ENCODE measurements at regions not wholly inside any gene's neighbourhood (a gene's known extent, or its start where the extent isn't known, plus 50 kb on each side); places are given as distances from the start of the nearest gene placed in this dataset.
"Not testable (repeated sequence)": the region's sequence is repeated elsewhere in the genome, so short reads cannot be mapped to it uniquely, and the experiment has no call there.

DNA sequence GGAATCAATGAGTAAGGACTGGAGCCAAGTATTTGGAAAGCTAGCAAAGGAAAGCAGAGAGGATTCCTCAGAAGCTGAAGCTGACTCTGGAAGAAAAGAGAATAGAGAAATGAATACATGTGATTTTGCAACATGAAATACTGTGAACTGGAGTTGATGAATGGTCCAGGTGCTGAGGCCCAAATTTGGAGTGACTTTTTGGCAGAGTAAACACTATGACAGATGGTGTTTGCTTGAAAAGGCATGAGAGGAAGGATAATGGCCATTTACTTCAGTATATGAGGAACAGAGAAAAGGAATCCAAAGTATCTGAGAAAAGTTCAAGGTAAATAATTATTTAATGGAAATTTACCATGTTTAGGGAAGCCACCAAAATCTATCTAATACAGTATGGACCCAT is 236.7 kb downstream of the SLITRK2 start:
- no peaks in the 10 kb centered on the region for H3K36me3 Mint-ChIP-seq
- no peak overlapping the region for H3K27ac Mint-ChIP-seq
- H3K4me3 Mint-ChIP-seq: no peak overlapping the region
- no peak for DNase-seq
- H3K27me3 Mint-ChIP-seq (ENCODE audit: low read depth in 3 of 3): peaks cover 0 to 2% (median 0%) of the 10 kb centered on the region in 3 donors
- H3K4me1 Mint-ChIP-seq: no peaks in the 10 kb centered on the region
- H3K9me3 Mint-ChIP-seq: peaks cover 0 to 6% (median 2%) of the 10 kb centered on the region in 6 donors

DNA sequence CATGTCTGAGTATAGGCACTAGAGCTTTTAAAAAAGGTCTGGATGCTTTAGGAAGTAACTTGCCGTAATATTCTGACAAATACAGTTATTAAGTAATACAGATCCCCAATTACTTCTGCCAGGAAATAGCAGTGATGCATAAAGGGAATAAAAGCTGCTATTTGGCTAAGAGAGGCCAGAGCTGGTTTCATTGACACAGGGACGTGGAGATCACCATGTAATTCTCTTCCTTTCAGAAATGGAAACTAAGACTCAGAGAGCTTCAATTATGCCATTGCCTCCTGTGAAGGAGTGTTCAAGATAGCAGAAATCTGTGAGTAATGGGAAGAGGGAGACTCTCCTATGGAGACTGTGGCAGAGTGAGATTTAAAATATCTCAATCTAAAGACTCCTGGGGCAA is 238.1 kb downstream of the SLITRK2 start:
- H3K4me1 Mint-ChIP-seq: no peaks in the 10 kb centered on the region
- H3K9me3 Mint-ChIP-seq: peaks cover 0 to 6% (median 2%) of the 10 kb centered on the region in 6 donors
- peaks cover 0 to 3% (median 0%) of the 10 kb centered on the region in 3 donors for H3K27me3 Mint-ChIP-seq (ENCODE audit: low read depth in 3 of 3)
- no peak for DNase-seq
- H3K27ac Mint-ChIP-seq: no peak overlapping the region
- H3K36me3 Mint-ChIP-seq: no peaks in the 10 kb centered on the region
- H3K4me3 Mint-ChIP-seq: no peak overlapping the region

DNA sequence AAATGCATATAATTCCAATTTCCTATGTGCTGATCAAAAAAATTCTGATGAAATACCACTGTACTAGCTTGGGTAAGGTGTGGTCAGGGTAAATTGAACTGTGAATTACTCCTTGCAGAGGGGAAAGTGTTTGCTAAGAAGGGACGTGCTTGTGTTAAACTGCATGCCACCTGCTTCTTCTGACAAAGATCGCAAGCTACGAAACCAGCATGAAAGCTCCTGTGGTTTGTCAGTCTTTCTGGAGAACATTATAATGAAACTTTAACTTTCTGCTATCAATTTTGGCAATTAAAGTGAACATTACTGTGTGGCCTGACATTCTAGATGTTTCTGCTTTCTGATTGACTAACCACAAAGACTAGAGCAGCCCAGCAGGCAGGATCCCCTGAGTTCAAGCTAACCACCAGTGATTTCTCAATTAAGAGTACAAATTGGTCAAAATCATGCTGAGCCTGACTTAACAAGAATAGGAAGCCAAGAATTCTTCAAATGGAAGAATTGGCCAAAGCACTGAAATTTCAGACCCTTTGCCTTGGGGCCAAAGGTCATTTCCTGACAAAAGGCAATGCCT is 239.0 kb downstream of the SLITRK2 start:
- Mint-ChIP-seq H3K9me3 (peaks cover 0 to 6% (median 2%) of the 10 kb centered on the region in 6 donors), H3K27ac (no peak overlapping the region), H3K4me1 (no peaks in the 10 kb centered on the region), H3K36me3 (no peaks in the 10 kb centered on the region), H3K27me3 (ENCODE audit: low read depth in 3 of 3) (peaks cover 0 to 3% (median 0%) of the 10 kb centered on the region in 3 donors), H3K4me3 (no peak overlapping the region)
- no peak for DNase-seq

DNA sequence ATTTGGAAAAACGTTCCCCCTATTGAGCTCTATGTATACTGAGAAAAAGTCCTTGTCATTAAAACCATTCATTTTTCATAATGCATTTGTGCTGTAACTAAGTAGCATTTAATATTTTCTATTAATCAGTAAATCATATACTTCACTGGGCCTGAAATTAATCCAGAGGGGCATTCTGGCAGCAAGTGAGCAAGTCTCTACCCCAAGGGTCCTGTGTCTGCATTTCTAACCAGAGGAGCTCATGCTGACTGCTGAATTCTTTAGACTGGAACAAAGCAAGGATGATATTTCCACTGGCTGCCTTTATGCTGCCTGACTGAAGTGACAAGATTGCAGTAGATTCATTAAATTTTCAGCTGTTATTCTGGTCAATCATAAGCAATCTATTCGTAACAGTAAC is 246.5 kb downstream of the SLITRK2 start:
- no peaks in the 10 kb centered on the region for H3K4me1 Mint-ChIP-seq
- no peak overlapping the region for H3K4me3 Mint-ChIP-seq
- no peak overlapping the region for H3K27ac Mint-ChIP-seq
- peaks cover 2 to 5% (median 2%) of the 10 kb centered on the region in 3 donors for H3K27me3 Mint-ChIP-seq (ENCODE audit: low read depth in 3 of 3)
- peaks cover 0 to 4% (median 0%) of the 10 kb centered on the region in 6 donors for H3K9me3 Mint-ChIP-seq
- no peak for DNase-seq
- no peaks in the 10 kb centered on the region for H3K36me3 Mint-ChIP-seq

DNA sequence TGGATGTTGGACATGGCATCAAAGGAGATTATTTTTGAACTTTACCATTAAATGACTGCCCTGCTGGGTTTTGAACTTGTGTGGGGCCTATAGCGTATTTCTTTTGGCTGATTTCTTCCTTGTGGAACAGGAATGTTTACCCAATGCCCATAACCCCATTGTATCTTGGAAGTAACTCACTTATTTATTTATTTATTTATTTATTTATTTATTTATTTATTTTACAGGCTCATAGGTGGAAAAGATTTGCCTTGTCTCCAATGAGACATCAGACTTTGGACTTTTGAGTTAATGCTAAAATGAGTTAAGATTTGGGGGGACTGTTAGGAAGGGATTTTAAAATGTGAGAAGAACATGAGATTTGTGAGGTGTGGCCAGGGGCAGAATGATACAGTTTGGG is 273.1 kb downstream of the SLITRK2 start:
- H3K9me3 Mint-ChIP-seq: peaks cover 0 to 4% (median 0%) of the 10 kb centered on the region in 6 donors
- peaks cover 0 to 2% (median 1%) of the 10 kb centered on the region in 3 donors for H3K27me3 Mint-ChIP-seq (ENCODE audit: low read depth in 3 of 3)
- DNase-seq: no peak
- no peaks in the 10 kb centered on the region for H3K36me3 Mint-ChIP-seq
- no peak overlapping the region for H3K4me3 Mint-ChIP-seq
- H3K27ac Mint-ChIP-seq: no peak overlapping the region
- H3K4me1 Mint-ChIP-seq: no peaks in the 10 kb centered on the region

DNA sequence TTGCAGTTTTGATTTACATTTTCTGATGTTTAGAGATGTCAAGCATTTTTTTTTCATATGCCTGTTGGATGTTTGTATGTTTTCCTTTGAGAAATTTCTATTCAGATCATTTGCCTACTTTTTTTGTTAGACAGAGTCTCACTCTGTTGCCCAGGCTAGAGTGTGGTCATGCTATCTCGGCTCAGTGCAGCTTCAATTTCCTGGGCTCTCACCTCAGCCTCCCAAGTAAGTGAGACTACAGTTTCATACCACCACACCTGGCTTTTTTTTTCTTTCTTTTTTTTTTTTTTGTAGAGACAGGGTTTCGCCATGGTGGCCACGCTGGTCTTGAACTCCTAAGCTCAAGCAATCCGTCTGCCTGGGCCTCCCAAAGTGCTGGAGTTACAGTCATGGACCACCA is 291.7 kb downstream of the SLITRK2 start:
- H3K4me3 Mint-ChIP-seq: no peak overlapping the region
- H3K36me3 Mint-ChIP-seq: peaks cover 0 to 5% (median 0%) of the 10 kb centered on the region in 3 donors
- no peak overlapping the region for H3K27ac Mint-ChIP-seq
- H3K9me3 Mint-ChIP-seq: peaks cover 1 to 9% (median 4%) of the 10 kb centered on the region in 6 donors
- no peaks in the 10 kb centered on the region for H3K27me3 Mint-ChIP-seq (ENCODE audit: low read depth in 3 of 3)
- DNase-seq: no peak
- no peaks in the 10 kb centered on the region for H3K4me1 Mint-ChIP-seq

DNA sequence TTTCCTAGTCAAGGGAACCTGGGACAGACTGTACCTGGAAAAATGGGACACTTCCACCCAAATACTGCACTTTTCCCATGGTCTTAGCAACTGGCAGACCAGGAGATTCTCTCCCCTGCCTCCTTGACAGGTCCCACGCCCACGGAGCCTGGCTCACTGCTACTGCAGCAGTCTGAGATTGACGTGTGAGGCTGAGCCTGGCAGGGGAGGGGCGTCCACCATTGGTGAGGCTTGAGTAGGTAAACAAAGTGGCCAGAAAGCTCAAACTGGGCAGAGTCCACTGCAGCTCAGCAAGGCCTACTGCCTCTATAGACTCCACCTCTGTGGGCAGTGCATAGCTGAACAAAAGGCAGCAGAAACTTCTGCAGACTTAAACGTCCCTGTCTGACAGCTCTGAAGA is 301.4 kb downstream of the SLITRK2 start:
- H3K27me3 Mint-ChIP-seq (ENCODE audit: low read depth in 3 of 3); H3K4me3 Mint-ChIP-seq; H3K27ac Mint-ChIP-seq; DNase-seq; H3K4me1 Mint-ChIP-seq; H3K36me3 Mint-ChIP-seq: not testable (repeated sequence)
- H3K9me3 Mint-ChIP-seq: peaks cover 0 to 16% (median 4%) of the 10 kb centered on the region in 6 donors

DNA sequence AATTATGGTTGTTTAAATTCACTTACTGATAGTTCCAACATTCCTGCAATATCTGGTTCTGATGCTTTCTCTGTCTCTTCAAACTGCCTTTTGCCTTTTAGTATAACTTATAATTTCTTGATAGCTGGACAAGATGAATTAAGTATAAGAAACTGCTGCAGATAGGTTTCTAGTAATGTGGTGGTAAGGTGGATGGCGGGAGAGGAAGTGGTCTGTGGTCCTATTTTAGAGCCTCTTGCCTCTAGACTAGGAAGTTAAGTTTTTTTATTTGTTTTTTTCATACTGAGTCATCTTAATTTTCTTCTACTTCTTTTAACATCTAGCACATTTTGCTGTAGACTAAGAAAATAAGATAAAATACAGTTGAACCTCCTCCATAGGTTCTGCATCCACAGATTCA is 310.0 kb downstream of the SLITRK2 start:
- Mint-ChIP-seq H3K36me3 (no peaks in the 10 kb centered on the region), H3K9me3 (no peaks in the 10 kb centered on the region), H3K4me3 (no peak overlapping the region), H3K27me3 (ENCODE audit: low read depth in 3 of 3) (peaks cover 0 to 3% (median 0%) of the 10 kb centered on the region in 3 donors), H3K27ac (no peak overlapping the region), H3K4me1 (peaks cover 0 to 3% of the 10 kb centered on the region in 2 donors)
- no peak for DNase-seq

DNA sequence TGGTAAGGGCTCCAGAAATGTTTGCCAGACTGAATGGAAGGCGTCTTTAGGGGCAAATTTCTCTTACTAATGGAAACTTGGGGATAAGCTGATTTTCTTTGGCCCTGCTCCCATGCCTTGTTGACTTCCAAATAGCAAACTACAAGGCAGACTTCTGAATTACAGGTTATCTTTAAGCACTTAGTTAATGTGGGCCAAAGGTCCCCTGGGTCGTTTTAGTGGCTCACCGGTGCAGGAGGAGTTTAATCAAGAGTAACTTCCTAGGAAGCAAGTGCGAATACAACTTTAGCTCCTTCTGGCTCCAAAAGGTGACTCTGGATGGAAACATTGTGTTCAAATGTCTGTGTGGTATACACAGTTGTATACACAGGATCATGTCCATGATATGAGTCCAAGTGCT is 323.6 kb downstream of the SLITRK2 start:
- Mint-ChIP-seq H3K27me3 (ENCODE audit: low read depth in 3 of 3) (peaks cover 0 to 2% (median 1%) of the 10 kb centered on the region in 3 donors), H3K27ac (no peak overlapping the region), H3K4me3 (no peak overlapping the region)

DNA sequence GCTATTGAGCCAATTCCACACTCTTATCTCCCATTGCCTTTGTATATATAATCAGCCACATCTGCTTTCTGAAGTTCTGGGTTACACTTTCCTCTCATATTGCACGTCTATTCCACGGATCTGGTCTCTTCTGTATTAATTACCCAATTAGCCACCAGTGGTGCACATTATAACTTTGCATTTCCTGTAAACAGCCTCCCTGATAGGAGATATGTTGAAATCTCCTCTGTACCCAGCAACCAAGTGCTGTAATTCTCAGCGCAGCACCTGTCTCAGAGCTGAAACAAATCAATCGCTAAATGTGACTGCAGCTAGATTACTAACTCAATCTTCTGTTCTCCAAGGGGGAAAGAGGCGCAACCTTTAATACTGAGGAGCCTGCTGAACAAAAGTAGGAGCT is 326.4 kb downstream of the SLITRK2 start:
- no peak overlapping the region for H3K27ac Mint-ChIP-seq
- no peaks in the 10 kb centered on the region for H3K36me3 Mint-ChIP-seq
- H3K4me1 Mint-ChIP-seq: no peaks in the 10 kb centered on the region
- H3K4me3 Mint-ChIP-seq: no peak overlapping the region
- H3K9me3 Mint-ChIP-seq: peaks cover 0 to 4% (median 0%) of the 10 kb centered on the region in 6 donors
- H3K27me3 Mint-ChIP-seq (ENCODE audit: low read depth in 3 of 3): peaks cover 0 to 2% (median 1%) of the 10 kb centered on the region in 3 donors
- no peak for DNase-seq

More for the DNA sequence above, 323.6 kb downstream of the SLITRK2 start:
- no peaks in the 10 kb centered on the region for H3K4me1 Mint-ChIP-seq
- H3K9me3 Mint-ChIP-seq: peaks cover 0 to 3% (median 0%) of the 10 kb centered on the region in 6 donors
- no peak for DNase-seq
- no peaks in the 10 kb centered on the region for H3K36me3 Mint-ChIP-seq

DNA sequence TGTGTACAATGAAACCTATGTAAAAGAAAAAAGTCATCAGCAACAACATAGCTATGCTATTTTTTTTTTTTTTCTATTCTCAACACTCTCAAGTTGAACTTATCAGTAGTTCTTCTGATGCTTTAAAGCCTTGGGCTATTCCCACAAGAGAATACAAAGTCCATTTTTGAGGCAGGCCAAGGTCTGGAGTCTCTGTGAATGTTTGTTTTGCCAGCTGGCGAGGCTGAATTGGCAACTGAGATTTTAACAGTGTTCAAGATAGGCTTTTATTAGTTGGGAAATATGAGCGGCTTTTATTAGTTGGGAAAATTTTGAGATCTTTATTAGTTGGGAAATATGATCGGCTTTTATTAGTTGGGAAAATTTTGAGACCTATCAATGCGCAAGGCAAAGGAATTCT is 336.6 kb downstream of the SLITRK2 start:
- Mint-ChIP-seq H3K36me3 (no peaks in the 10 kb centered on the region), H3K4me1 (no peaks in the 10 kb centered on the region), H3K27me3 (ENCODE audit: low read depth in 3 of 3) (peaks cover 0 to 2% (median 0%) of the 10 kb centered on the region in 3 donors), H3K9me3 (peaks cover 0 to 3% (median 0%) of the 10 kb centered on the region in 6 donors), H3K27ac (no peak overlapping the region), H3K4me3 (no peak overlapping the region)
- DNase-seq: no peak

DNA sequence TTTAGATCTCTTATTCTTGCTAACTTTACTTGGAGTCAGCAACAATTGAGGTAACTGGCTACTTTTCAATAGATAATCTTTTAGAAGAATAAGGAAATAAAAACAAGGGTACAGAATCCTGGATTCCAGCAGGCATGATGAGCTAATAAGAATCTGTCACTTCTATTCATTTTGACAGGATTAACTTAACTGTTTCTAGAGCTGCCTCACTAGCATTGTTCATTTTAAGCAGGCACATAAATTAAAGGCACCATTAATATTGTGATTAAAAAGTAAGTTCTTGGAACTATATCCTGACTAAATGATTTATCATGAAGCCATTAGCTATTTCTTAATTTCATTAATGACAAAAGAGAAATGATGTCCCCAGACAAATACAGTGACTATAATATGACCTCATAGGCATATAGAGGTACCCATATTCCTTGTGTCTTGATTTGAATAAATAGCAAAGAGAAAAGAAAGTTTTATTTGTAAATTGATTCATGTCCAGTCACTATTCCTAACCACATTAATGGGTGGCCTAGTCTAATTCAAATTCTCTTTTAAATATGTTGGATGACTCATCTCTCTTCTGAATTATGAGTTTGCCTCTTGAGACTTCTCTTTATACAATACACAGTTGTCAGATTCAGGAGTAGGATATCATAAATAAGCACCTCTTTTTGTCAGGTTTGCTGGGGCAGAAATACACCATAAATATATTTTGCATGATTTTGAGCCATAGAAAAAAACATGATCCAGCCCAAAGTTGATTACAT is 343.0 kb downstream of the SLITRK2 start:
- DNase-seq: no peak
- Mint-ChIP-seq H3K36me3 (no peaks in the 10 kb centered on the region), H3K27me3 (ENCODE audit: low read depth in 3 of 3) (peaks cover 0 to 5% (median 2%) of the 10 kb centered on the region in 3 donors), H3K27ac (no peak overlapping the region), H3K4me3 (no peak overlapping the region), H3K9me3 (peaks cover 0 to 7% (median 3%) of the 10 kb centered on the region in 6 donors), H3K4me1 (no peaks in the 10 kb centered on the region)

DNA sequence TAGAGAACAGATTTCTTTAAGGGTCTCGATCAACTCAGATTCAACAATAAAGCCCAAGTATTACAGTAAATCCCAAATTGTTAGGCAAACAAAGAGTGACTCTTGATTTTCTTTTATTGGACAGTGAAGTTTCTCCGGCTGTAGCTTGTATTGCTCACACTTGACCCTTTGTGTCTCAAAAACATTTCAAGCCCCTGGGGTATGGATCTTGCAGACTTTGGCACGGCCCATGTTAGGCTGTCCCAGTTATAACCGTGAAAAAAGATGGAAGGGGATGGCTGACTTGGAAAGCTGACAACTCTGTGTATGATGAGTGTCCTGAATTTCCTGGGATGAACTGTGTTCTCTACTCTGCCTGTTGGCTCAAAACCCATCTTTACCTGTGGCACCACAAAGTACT is 356.1 kb downstream of the SLITRK2 start:
- peaks cover 0 to 4% (median 0%) of the 10 kb centered on the region in 6 donors for H3K9me3 Mint-ChIP-seq
- no peak for DNase-seq
- no peaks in the 10 kb centered on the region for H3K4me1 Mint-ChIP-seq
- peaks cover 0 to 7% (median 2%) of the 10 kb centered on the region in 3 donors for H3K27me3 Mint-ChIP-seq (ENCODE audit: low read depth in 3 of 3)
- no peak overlapping the region for H3K4me3 Mint-ChIP-seq
- no peaks in the 10 kb centered on the region for H3K36me3 Mint-ChIP-seq
- H3K27ac Mint-ChIP-seq: no peak overlapping the region

DNA sequence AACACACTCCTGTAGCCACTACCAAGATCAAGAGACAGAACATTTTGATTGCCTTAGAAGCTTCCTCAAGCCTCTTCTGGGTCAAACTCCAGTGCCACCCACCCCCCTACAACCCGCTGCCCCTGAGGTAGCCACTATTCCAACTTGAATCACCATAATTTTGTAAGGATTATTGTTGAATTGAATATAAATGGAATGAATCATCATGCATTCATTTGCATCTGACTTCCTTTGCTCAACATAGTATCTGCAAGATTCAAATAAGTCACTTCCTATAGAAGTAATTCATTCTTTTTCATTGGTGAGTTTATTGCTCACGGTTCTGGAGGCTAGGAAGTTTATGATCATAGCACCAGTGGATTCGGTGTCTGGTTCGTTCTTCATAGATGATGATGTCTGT is 364.2 kb downstream of the SLITRK2 start:
- DNase-seq: no peak
- H3K27ac Mint-ChIP-seq: no peak overlapping the region
- H3K36me3 Mint-ChIP-seq: no peaks in the 10 kb centered on the region
- no peaks in the 10 kb centered on the region for H3K27me3 Mint-ChIP-seq (ENCODE audit: low read depth in 3 of 3)
- no peak overlapping the region for H3K4me3 Mint-ChIP-seq
- H3K4me1 Mint-ChIP-seq: no peaks in the 10 kb centered on the region
- H3K9me3 Mint-ChIP-seq: peaks cover 0 to 4% (median 0%) of the 10 kb centered on the region in 6 donors

Measured in immature natural killer cell (primary cell).